Endometrial microvascular endothelial cells (primary cell): ENCODE measurements at regions not wholly inside any gene's neighbourhood (a gene's known extent, or its start where the extent isn't known, plus 50 kb on each side); places are given as distances from the start of the nearest gene placed in this dataset.
"Not testable (repeated sequence)": the region's sequence is repeated elsewhere in the genome, so short reads cannot be mapped to it uniquely, and the experiment has no call there.

ENCODE experiments used
- in situ Hi-C: cut with HindIII; loops from 2 replicates; pipeline ENCODE4 v1.10.0; 2017; ENCODE audit warnings: low sequenced_read_pairs, low pct_unique_long_range_greater_than_20kb; ENCODE audit errors: inconsistent ontology term

DNA sequence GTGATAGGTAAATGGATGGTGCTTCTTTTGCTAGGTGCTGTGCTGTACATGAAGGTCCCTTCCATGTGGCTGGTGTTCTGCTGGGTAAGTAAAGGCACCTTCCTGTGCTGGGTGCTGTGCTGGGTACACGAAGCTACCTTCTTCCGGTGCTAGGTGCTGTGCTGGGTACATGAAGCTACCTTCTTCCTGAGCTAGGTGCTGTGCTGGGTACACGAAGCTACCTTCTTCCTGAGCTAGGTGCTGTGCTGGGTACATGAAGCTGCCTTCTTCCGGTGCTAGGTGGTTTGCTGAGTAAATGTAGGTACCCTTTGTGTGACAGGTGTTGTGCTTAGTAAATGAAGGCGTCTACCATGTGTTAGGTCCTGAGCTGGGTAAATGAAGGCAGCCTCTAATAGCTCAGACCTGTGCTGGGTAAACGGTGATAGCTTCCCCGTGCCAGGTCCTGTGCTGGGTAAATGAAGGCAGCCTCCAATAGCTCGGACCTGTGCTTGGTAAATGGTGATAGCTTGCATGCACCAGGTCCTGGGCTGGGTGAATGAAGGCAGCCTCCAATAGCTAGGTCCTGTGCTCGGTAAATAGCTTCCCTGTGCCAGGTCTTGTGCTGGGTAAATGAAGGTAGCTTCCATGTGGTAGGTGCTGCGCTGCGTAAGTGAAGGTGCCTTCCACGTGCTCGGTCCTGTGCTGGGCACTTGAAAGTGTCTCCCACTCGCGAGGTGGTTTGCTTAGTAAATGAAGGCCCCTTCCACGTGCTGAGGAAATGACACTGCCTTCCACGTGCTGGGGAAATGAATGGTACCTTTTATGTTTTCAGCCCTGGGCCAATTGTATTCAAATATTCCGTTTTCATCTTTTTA is 115.5 kb downstream of the ERMARD start:
- in situ Hi-C loops = no loop called here

- in situ Hi-C loops = no loop called here
Observed at GRCh38 chr6:169866140-169866534, 114.7 kb downstream of the ERMARD start.

- in situ Hi-C loops = no loop called here
Observed at GRCh38 chr6:169865346-169866139, 114.1 kb downstream of the ERMARD start.

GRCh38 chr6:169864148-169865020 is 113.0 kb downstream of the ERMARD start:
- in situ Hi-C loops = no loop called here

DNA sequence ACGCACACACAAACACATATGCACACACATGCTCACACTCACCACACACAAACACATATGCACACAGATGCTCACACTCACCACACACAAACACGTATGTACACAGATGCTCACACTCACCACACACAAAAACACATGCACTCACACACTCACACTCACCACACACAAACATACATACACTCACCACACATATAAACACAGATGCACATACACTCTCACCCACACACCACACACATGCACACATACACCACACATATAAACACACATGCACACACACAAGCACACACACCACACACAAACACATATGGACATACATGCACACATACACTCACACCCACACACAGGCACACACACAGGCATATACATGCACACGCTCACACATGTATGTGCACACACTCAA is 112.3 kb downstream of the ERMARD start:
- in situ Hi-C loops = no loop called here

GRCh38 chr6:169862892-169863525 is 111.6 kb downstream of the ERMARD start:
- in situ Hi-C loops = no loop called here

DNA sequence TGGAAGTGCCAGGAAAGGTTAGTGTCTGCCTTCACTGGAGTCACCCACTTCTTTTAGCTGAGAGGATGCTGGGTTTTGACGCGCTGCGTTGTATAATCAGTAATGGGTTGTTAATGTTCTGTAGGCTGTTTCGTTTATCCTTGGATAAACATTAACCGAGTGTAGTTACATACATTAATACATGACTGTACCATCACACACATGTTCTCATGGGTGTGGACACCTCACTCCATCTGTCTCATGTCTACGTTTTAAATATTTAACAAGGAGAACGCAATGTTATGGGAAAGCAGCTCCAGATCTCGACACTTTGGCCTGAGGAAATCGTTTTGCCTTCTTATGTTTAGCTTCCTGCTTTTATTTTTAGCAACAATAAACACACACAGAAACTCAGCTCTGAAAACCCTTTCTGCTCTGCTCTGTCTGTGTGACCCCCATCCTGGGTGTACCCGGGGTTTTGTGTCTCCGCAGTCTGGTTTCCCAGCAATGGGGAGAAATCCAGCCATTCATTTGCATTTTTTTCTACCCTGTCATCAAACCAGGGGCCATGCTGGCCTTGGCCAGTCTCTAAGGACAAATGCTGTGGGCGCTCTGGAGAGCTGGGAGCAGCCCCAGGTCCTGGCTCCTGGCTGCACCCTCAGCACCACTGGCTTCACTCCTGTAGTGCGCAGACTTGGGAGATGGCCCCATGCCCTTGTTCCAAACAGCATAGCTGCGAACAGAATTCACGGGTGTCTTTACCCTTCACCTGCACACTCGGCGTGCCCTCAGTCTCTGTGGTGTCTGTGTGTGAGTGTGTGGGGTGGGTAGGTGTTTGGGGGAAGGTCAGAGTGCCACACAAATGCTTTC is 110.8 kb downstream of the ERMARD start:
- in situ Hi-C loops = no loop called here

- in situ Hi-C loops = no loop called here
Observed at GRCh38 chr6:169861431-169862042, 110.1 kb downstream of the ERMARD start.

DNA sequence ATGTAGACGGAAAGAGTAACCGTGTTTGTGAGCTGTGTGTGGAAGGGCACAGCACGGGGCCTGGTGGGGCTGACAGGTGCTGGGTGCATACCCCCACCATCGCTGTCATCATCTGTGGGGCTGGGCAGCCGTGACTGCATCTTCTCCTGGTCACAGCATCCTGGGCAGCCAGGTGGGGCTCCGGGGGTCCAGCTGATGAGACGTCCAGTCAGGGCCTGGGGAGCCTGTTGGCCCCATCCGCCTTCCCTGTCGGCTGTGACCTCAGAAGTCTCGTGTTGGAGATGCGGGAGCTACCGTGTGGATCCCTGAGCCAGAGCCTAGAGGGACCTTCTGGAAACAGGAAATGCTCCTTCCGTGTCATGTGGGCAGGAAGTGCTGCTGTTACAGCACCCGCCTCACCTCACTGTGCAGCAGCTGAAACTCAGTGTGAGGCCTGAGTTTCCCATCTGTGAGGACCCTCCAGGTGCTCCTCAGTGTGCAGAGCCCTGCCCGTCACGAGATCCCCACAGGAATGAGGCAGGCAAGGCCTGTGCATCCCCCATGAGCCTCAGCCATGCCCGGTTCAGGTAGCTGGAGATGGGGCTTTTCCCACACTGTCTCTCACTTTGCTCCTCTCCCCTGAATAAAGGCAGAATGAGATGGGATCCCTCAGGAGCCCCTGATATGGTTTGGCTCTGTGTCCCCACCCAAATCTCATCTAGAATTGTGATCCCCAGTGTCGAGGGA is 108.7 kb downstream of the ERMARD start:
- in situ Hi-C loops = no loop called here

- in situ Hi-C loops = no loop called here
Observed at GRCh38 chr6:169859401-169859977, 108.1 kb downstream of the ERMARD start.

DNA sequence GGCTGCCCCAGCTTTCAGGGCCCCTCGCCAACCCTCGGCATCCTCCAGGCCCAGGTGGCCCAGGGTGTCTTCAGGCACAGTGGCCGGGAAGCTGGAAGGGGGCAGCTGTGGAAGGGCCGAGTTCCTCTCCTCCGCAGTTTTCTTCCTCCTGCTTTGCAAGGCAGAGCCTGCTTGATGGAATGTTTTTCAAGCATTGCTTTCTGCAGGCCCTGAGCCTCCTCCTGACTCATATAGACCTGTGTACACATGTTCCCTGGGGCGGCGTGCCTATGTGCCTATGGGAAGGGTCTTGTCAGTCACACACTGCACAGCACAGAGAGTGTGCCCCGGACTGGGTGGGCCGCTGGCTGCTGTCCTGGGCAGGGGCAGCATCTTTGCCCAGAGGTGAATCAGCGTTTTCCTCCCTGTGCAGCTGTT is 107.5 kb downstream of the ERMARD start:
- in situ Hi-C loops = no loop called here

DNA sequence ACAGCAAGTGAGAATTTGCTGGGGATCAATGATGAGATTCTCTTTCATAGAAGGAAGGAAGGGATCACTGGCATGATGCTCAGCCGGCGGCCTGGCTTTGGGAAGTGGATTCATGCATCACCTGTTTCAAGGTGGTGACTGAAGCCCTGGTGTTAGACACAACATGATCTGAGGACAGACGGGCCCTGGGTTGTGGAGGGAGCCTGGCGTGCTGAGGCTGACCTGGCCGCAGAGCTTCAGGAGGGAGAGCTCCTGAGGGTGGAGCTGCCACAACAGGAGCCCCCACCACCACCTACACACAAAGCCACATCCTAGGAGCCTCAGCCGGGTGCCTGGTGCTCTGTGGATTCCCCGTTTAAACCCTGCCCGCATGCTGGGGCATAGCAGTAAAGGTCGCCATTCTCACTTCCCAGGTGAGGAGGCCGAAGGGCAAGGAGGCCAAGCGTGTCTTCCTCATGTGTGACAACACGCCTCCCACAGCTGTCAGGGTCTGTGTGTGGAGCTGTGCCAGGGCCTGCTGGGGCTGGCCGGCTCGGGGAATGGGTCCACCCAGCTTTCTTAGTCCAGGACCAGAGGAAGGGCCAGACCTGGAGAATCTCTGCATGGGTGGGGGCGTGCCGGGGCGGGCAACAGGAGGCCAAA is 107.0 kb downstream of the ERMARD start:
- in situ Hi-C loops = no loop called here

DNA sequence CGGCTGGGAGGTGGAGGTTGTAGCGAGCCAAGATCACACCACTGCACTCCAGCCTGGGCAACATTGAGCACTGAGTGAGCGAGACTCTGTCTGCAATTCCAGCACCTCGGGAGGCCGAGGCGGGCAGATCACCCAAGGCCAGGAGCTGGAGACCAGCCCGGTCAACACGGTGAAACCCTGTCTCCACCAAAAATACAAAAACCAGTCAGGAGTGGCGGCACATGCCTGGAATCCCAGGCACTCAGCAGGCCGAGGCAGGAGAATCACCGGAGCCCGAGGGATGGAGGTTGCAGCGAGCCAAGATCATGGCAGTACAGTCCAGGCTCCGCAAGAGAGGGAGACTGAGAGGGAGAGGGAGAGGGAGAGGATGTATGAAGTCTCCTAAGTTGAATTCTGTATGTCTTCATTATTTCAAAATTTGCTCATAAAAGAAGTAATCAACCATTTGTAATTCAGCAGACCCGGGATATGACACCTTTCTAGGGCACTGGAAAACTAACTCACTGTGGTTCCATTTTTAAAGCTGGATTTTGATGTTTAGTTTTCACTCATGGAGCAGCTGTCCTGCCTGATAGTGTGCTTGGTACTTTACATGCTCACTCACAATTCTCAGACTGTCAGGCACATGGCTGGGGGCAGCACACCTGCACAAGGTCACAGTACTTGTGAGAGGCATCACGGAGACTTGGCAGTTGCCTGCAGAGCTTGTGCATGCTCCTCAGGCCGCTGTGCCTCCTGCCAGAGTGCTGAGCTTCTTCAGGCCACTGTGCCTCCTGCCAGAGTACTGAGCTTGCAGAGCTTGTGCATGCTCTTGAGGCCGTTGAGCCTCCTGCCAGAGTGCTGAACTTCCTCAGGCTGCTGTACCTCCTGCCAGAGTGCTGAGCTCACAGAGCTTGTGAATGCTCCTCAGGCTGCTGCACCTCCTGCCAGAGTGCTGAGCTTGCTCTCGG is 106.2 kb downstream of the ERMARD start:
- in situ Hi-C loops = no loop called here

- in situ Hi-C loops = not testable (repeated sequence)
Observed at GRCh38 chr6:169856442-169857342, 105.3 kb downstream of the ERMARD start.
